Omental fat pad (tissue), 3 donors: ENCODE measurements at regions not wholly inside any gene's neighbourhood (a gene's known extent, or its start where the extent isn't known, plus 50 kb on each side); places are given as distances from the start of the nearest gene placed in this dataset.

Source experiments
- ATAC-seq: fragments of 150-250 bp; one replicate; pipeline ENCODE4 v1.9.1; 2016; ENCODE audit warnings: mild to moderate bottlenecking, moderate library complexity; ENCODE audit not compliant: low FRiP score
- DNase-seq: peaks from one replicate; pipeline ENCODE4 v3.0.0-alpha.2; 2019; ENCODE audit warnings: low spot score
- CTCF ChIP-seq, 3 donors: fragments of 450-650 bp; IDR thresholded peaks; one replicate each; pipeline ENCODE4 v1.5.1; 2016 to 2017; ENCODE audit warnings: antibody characterized with exemption in 3 of 3, mild to moderate bottlenecking in 3 of 3, moderate library complexity in 2 of 3

- DNase-seq (no peak), ATAC-seq (no peak)
- no peak for TF ChIP-seq CTCF (IDR thresholded peaks at IDR 0.05)
Observed at GRCh38 chr6:1231941-1232340, 80.0 kb upstream of the FOXQ1 start.

- ATAC-seq, result no peak
Observed at GRCh38 chr6:1230689-1231605, 81.0 kb upstream of the FOXQ1 start.

GRCh38 chr6:1230281-1230680 is 81.6 kb upstream of the FOXQ1 start:
- ATAC-seq (no peak), DNase-seq (no peak)
- no peak for TF ChIP-seq CTCF (IDR thresholded peaks at IDR 0.05)

More at GRCh38 chr6:1230689-1231605, 81.0 kb upstream of the FOXQ1 start:
- DNase-seq, result no peak
- no peak for TF ChIP-seq CTCF (IDR thresholded peaks at IDR 0.05)

- ATAC-seq (no peak), DNase-seq (no peak)
- TF ChIP-seq CTCF (IDR thresholded peaks at IDR 0.05), result no peak
Observed at GRCh38 chr6:1229808-1230207, 82.1 kb upstream of the FOXQ1 start.

- TF ChIP-seq CTCF (IDR thresholded peaks at IDR 0.05), result no peak
- DNase-seq, result no peak
- no peak for ATAC-seq
Observed at GRCh38 chr6:1229301-1229700, 82.6 kb upstream of the FOXQ1 start.

GRCh38 chr6:1228754-1229191 is 83.1 kb upstream of the FOXQ1 start:
- DNase-seq, result no peak
- no peak for TF ChIP-seq CTCF (IDR thresholded peaks at IDR 0.05)
- no peak for ATAC-seq
